Neural cell (in vitro differentiated cells): ENCODE measurements at regions not wholly inside any gene's neighbourhood (a gene's known extent, or its start where the extent isn't known, plus 50 kb on each side); places are given as distances from the start of the nearest gene placed in this dataset.

Source experiments
- H2AFZ ChIP-seq: fragments of 200-600, 300-800 bp; sonication (generic), shearing (Covaris generic); 2 replicates; pipeline ENCODE4 v1.6.0; 2014; ENCODE audit warnings: low read depth, mild to moderate bottlenecking, antibody characterized with exemption, low read length, moderate library complexity
- H3F3A ChIP-seq: fragments of 200-600 bp; shearing (Covaris generic); 2 replicates; pipeline ENCODE4 v1.6.1; 2016; ENCODE audit warnings: mild to moderate bottlenecking, moderate library complexity, mixed read lengths, antibody characterized with exemption, low read length; ENCODE audit not compliant: insufficient read depth, poor library complexity, severe bottlenecking
- H3K27ac ChIP-seq: fragments of 200-600, 300-800 bp; sonication (generic), shearing (Covaris generic); 2 replicates; pipeline ENCODE4 v1.5.1; 2014; ENCODE audit warnings: mild to moderate bottlenecking, low read length, moderate library complexity
- H3K27me3 ChIP-seq: fragments of 300-800, 200-600 bp; sonication (generic), shearing (Covaris generic); 2 replicates; pipeline ENCODE4 v1.6.0; 2014; ENCODE audit warnings: mild to moderate bottlenecking, low read depth, low read length, moderate library complexity; ENCODE audit not compliant: insufficient read depth
- H3K36me3 ChIP-seq: fragments of 300-800, 200-600 bp; sonication (generic), shearing (Covaris generic); 2 replicates; pipeline ENCODE4 v1.5.1; 2014; ENCODE audit warnings: mild to moderate bottlenecking, antibody characterized with exemption, low read length, moderate library complexity; ENCODE audit not compliant: insufficient read depth
- H3K4me2 ChIP-seq: fragments of 300-800, 200-600 bp; sonication (generic), shearing (Covaris generic); 2 replicates; pipeline ENCODE4 v1.6.0; 2014; ENCODE audit warnings: mild to moderate bottlenecking, low read length
- H3K4me3 ChIP-seq: fragments of 300-800, 200-600 bp; sonication (generic), shearing (Covaris generic); 2 replicates; pipeline ENCODE4 v1.5.1; 2014; ENCODE audit warnings: mild to moderate bottlenecking, low read length, moderate library complexity
- H3K79me2 ChIP-seq: fragments of 200-600 bp; shearing (Covaris generic); replicated peaks from 2 replicates; pipeline ENCODE4 v1.6.0; 2014; ENCODE audit warnings: mild to moderate bottlenecking, low read length, moderate library complexity; ENCODE audit not compliant: insufficient read depth
- H3K9ac ChIP-seq: fragments of 300-800, 200-600 bp; sonication (generic), shearing (Covaris generic); 2 replicates; pipeline ENCODE4 v1.6.1; 2016; ENCODE audit warnings: mild to moderate bottlenecking, low read length, mixed read lengths
- H3K9me2 ChIP-seq: fragments of 200-600 bp; shearing (Covaris generic); 2 replicates; pipeline ENCODE4 v1.6.1; 2016; ENCODE audit warnings: mild to moderate bottlenecking, low read length, mixed read lengths; ENCODE audit not compliant: insufficient read depth
- H3K9me3 ChIP-seq: fragments of 200-600, 300-800 bp; sonication (generic), shearing (Covaris generic); 2 replicates; pipeline ENCODE4 v1.6.1; 2016; ENCODE audit warnings: mild to moderate bottlenecking, mixed run types, low read length, moderate library complexity, mixed read lengths
- H4K20me1 ChIP-seq: fragments of 200-600 bp; shearing (Covaris generic); 2 replicates; pipeline ENCODE4 v1.6.1; 2016; ENCODE audit warnings: mild to moderate bottlenecking, mixed run types; ENCODE audit not compliant: insufficient read depth
- EP300 ChIP-seq: fragments of 450-650 bp; conservative IDR thresholded peaks from 2 replicates; pipeline ENCODE4 v1.6.1; 2014; ENCODE audit warnings: antibody characterized with exemption, mild to moderate bottlenecking, moderate library complexity; ENCODE audit not compliant: poor library complexity, severe bottlenecking
- EZH2 ChIP-seq: fragments of 200-600, 300-800 bp; shearing (Covaris generic), sonication (generic); IDR thresholded peaks from 2 replicates; pipeline ENCODE4 v1.6.1; 2014; ENCODE audit warnings: antibody characterized with exemption, low read length, borderline replicate concordance, mild to moderate bottlenecking; ENCODE audit not compliant: insufficient read depth, poor library complexity, severe bottlenecking
- MXI1 ChIP-seq: fragments of 450-650 bp; conservative IDR thresholded peaks from 2 replicates; pipeline ENCODE4 v1.6.1; 2014; ENCODE audit warnings: antibody characterized with exemption, mild to moderate bottlenecking; ENCODE audit not compliant: poor library complexity, severe bottlenecking
- POLR2AphosphoS5 ChIP-seq: IDR thresholded peaks from 2 replicates; pipeline ENCODE4 v1.6.1; 2012
- RAD21 ChIP-seq: fragments of 450-650 bp; conservative IDR thresholded peaks from 2 replicates; pipeline ENCODE4 v1.6.1; 2014; ENCODE audit warnings: antibody characterized with exemption, mild to moderate bottlenecking, moderate library complexity
- SMC3 ChIP-seq: fragments of 450-650 bp; conservative IDR thresholded peaks from 2 replicates; pipeline ENCODE4 v1.6.1; 2014; ENCODE audit warnings: antibody characterized with exemption, mild to moderate bottlenecking, moderate library complexity; ENCODE audit not compliant: poor library complexity
- TAF1 ChIP-seq: IDR thresholded peaks from 2 replicates; pipeline ENCODE4 v1.6.1; 2012; ENCODE audit warnings: low read depth
- TF ChIP-seq, protein P1 (sequence below): IDR thresholded peaks from 2 replicates; pipeline ENCODE4 v1.6.1; 2012; ENCODE audit warnings: borderline replicate concordance
- TF ChIP-seq, protein P2 (sequence below): fragments of 450-650 bp; IDR thresholded peaks from 2 replicates; pipeline ENCODE4 v1.5.1; 2014; ENCODE audit warnings: antibody characterized with exemption, mild to moderate bottlenecking, moderate library complexity; ENCODE audit not compliant: poor library complexity, severe bottlenecking

DNA sequence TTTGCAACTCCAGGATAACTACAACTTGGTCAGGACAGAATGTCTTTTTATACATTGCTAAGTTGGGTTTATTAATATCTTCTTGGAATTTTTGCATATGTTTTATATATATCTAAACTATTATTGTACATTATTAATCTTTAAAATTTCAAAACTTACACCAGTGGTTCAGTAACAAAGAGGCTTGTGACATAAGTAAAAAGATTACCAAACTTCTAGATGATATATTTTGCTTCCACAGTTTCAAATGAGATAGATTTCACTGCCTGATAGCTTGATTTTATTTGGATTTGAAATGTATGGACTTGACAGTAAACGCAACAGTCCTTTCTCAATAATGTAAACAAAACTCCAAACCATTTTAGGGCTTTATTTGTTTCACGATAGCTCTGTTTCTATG, 701.2 kb upstream of the IGFBP3 start:
- H3K36me3 ChIP-seq: no peaks in the 10 kb centered on the region
- H3K9me3 ChIP-seq: no peaks in the 10 kb centered on the region
- no peak overlapping the region for H3K4me3 ChIP-seq
- H3K27ac ChIP-seq: no peak overlapping the region
- H4K20me1 ChIP-seq: no peaks in the 10 kb centered on the region
- no peak overlapping the region for H3K9ac ChIP-seq
- no peaks in the 10 kb centered on the region for H3F3A ChIP-seq
- H3K79me2 ChIP-seq: no peaks in the 10 kb centered on the region
- H3K4me2 ChIP-seq: no peak overlapping the region
- TF ChIP-seq, protein P1, sequence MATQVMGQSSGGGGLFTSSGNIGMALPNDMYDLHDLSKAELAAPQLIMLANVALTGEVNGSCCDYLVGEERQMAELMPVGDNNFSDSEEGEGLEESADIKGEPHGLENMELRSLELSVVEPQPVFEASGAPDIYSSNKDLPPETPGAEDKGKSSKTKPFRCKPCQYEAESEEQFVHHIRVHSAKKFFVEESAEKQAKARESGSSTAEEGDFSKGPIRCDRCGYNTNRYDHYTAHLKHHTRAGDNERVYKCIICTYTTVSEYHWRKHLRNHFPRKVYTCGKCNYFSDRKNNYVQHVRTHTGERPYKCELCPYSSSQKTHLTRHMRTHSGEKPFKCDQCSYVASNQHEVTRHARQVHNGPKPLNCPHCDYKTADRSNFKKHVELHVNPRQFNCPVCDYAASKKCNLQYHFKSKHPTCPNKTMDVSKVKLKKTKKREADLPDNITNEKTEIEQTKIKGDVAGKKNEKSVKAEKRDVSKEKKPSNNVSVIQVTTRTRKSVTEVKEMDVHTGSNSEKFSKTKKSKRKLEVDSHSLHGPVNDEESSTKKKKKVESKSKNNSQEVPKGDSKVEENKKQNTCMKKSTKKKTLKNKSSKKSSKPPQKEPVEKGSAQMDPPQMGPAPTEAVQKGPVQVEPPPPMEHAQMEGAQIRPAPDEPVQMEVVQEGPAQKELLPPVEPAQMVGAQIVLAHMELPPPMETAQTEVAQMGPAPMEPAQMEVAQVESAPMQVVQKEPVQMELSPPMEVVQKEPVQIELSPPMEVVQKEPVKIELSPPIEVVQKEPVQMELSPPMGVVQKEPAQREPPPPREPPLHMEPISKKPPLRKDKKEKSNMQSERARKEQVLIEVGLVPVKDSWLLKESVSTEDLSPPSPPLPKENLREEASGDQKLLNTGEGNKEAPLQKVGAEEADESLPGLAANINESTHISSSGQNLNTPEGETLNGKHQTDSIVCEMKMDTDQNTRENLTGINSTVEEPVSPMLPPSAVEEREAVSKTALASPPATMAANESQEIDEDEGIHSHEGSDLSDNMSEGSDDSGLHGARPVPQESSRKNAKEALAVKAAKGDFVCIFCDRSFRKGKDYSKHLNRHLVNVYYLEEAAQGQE: no peak
- TF ChIP-seq MXI1: no peak
- TF ChIP-seq TAF1: no peak
- TF ChIP-seq EP300: no peak
- no peak for TF ChIP-seq EZH2
- TF ChIP-seq POLR2AphosphoS5: no peak
- TF ChIP-seq SMC3: no peak
- no peak for TF ChIP-seq RAD21
- TF ChIP-seq, protein P2, sequence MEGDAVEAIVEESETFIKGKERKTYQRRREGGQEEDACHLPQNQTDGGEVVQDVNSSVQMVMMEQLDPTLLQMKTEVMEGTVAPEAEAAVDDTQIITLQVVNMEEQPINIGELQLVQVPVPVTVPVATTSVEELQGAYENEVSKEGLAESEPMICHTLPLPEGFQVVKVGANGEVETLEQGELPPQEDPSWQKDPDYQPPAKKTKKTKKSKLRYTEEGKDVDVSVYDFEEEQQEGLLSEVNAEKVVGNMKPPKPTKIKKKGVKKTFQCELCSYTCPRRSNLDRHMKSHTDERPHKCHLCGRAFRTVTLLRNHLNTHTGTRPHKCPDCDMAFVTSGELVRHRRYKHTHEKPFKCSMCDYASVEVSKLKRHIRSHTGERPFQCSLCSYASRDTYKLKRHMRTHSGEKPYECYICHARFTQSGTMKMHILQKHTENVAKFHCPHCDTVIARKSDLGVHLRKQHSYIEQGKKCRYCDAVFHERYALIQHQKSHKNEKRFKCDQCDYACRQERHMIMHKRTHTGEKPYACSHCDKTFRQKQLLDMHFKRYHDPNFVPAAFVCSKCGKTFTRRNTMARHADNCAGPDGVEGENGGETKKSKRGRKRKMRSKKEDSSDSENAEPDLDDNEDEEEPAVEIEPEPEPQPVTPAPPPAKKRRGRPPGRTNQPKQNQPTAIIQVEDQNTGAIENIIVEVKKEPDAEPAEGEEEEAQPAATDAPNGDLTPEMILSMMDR: no peak
- no peaks in the 10 kb centered on the region for H3K27me3 ChIP-seq
- no peaks in the 10 kb centered on the region for H3K9me2 ChIP-seq
- H2AFZ ChIP-seq: no peak overlapping the region

DNA sequence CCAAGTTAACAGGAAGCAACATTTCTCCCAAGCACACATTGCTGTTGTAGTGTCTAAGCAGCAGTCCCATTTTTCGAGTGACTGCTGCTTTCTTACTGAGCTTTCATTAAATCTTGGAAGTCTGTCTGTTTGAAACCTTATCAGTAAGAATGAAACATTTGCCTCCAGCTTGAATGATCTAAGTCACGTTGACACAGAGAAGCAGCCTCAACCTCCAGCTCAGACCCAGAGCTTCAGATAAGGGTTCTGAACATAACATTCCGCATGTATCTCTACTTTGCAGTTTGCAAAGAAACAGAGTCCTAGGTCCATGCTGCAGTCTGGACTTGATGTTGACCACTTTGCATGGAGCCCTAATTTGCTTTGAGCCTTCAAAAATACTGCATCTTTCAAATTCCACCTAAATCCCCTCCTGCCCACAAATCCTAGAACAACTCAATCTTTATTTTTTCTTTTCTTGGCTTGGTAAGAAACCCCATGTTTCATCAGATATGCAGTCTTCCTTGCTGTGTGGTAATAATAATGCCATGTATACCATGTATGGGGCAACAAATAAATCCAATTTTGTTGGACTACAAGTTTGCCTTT, 698.7 kb upstream of the IGFBP3 start:
- no peaks in the 10 kb centered on the region for H3K79me2 ChIP-seq
- H3K27ac ChIP-seq: no peak overlapping the region
- no peaks in the 10 kb centered on the region for H3K27me3 ChIP-seq
- no peaks in the 10 kb centered on the region for H3K9me2 ChIP-seq
- no peak overlapping the region for H3K9ac ChIP-seq
- no peak overlapping the region for H3K4me2 ChIP-seq
- no peak overlapping the region for H3K4me3 ChIP-seq
- no peak overlapping the region for H2AFZ ChIP-seq
- no peaks in the 10 kb centered on the region for H3K9me3 ChIP-seq
- TF ChIP-seq MXI1 (no peak), RAD21 (no peak)
- no peaks in the 10 kb centered on the region for H3F3A ChIP-seq
- no peaks in the 10 kb centered on the region for H4K20me1 ChIP-seq
- H3K36me3 ChIP-seq: no peaks in the 10 kb centered on the region

DNA sequence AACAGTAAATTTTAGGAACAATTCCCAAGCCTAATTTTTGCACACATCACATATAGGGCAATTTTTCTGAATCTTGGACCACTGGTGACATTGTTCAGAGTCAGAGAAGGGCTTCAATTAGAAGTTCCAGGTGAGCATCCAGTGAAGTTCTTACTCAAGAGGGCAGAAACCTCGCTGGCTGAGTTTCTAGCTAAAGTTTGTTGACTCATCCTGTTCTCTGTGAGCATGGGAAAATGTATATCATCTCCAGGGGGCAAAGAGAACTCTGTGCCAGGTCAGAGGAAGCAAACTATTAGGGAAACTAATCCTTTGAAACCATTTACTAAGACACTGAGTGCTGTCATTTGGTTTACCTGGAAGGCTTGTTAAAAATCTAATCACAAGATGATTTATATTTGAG, 695.6 kb upstream of the IGFBP3 start:
- Histone ChIP-seq H3K79me2 (no peaks in the 10 kb centered on the region), H3K9ac (no peak overlapping the region), H3K27me3 (no peaks in the 10 kb centered on the region), H3K9me2 (no peaks in the 10 kb centered on the region), H3K36me3 (no peaks in the 10 kb centered on the region), H3K4me3 (no peak overlapping the region), H2AFZ (no peak overlapping the region), H3K27ac (no peak overlapping the region), H4K20me1 (no peaks in the 10 kb centered on the region), H3K4me2 (no peak overlapping the region), H3K9me3 (no peaks in the 10 kb centered on the region), H3F3A (no peaks in the 10 kb centered on the region)
- no peak for TF ChIP-seq TAF1
- no peak for TF ChIP-seq MXI1
- TF ChIP-seq POLR2AphosphoS5: no peak
- TF ChIP-seq EZH2: no peak
- no peak for TF ChIP-seq SMC3
- no peak for TF ChIP-seq RAD21
- no peak for TF ChIP-seq EP300
- TF ChIP-seq, protein P2: no peak
- TF ChIP-seq, protein P1: no peak
